Activated naive CD4-positive, alpha-beta T cell treated with anti-CD3 and anti-CD28 coated beads for 36 hours (primary cell): ENCODE measurements at regions not wholly inside any gene's neighbourhood (a gene's known extent, or its start where the extent isn't known, plus 50 kb on each side); places are given as distances from the start of the nearest gene placed in this dataset.

Experiments used
- CTCF ChIA-PET: fragments of 350-600 bp; sonication (Branson Sonifier 250); formaldehyde crosslinking; loops from one replicate; lab custom pipeline; 2021; ENCODE audit warnings: antibody characterized with exemption; lab: Charles Lee
- DNase-seq: peaks from one replicate; pipeline ENCODE4 v3.0.0-alpha.2; 2020
- H3K27ac Mint-ChIP-seq: one replicate; pipeline ENCODE4 v1.8.0; 2021; ENCODE audit warnings: mild to moderate bottlenecking, mixed read lengths
- H3K27me3 Mint-ChIP-seq: one replicate; pipeline ENCODE4 v1.8.0; 2021; ENCODE audit warnings: low read depth, mixed read lengths
- H3K36me3 Mint-ChIP-seq: one replicate; pipeline ENCODE4 v1.8.0; 2021; ENCODE audit warnings: low read depth, mixed read lengths
- H3K4me1 Mint-ChIP-seq: one replicate; pipeline ENCODE4 v1.8.0; 2021; ENCODE audit warnings: low read depth, mixed read lengths
- H3K4me3 Mint-ChIP-seq: one replicate; pipeline ENCODE4 v1.8.0; 2021; ENCODE audit warnings: mild to moderate bottlenecking, moderate library complexity, mixed read lengths
- H3K9me3 Mint-ChIP-seq: one replicate; pipeline ENCODE4 v1.8.0; 2021; ENCODE audit warnings: mixed read lengths
- intact Hi-C: fragments of 100-400 bp; cut with micrococcal nuclease; formaldehyde crosslinking; loops from one replicate; pipeline ENCODE4 v1.15.1; 2023

- no peak for DNase-seq
- intact Hi-C loops = no loop called here
- H3K36me3 Mint-ChIP-seq = no peaks in the 10 kb centered on the region
- H3K9me3 Mint-ChIP-seq = no peaks in the 10 kb centered on the region
- CTCF ChIA-PET = no interaction called here
- no peaks in the 10 kb centered on the region for H3K4me1 Mint-ChIP-seq
- H3K4me3 Mint-ChIP-seq = no peak overlapping the region
- peaks cover 6% of the 10 kb centered on the region for H3K27me3 Mint-ChIP-seq
- no peak overlapping the region for H3K27ac Mint-ChIP-seq
Measured at GRCh38 chr4:147084861-147085260, 139.2 kb upstream of the TTC29 start.

DNA sequence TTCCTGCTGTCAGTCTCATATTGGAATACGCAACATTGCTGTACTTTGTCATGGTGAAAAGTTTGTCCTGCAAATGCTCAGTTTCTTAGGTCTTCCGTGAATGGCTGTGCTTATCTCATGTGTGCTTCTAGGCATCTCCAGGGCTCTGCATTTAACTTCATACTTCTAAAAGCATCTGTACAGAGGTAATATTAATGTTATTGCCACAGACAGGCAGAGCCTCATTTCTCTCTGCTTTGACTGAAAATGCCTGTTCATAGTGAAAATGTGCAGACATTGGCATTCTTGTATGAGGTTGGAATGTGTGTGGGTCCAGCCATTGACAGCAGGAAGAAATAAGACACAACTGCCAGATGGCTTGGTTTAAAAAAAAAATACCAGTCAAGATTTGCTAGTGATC lies 140.1 kb upstream of the TTC29 start:
- H3K9me3 Mint-ChIP-seq = no peaks in the 10 kb centered on the region
- DNase-seq = no peak
- no peaks in the 10 kb centered on the region for H3K36me3 Mint-ChIP-seq
- peaks cover 10% of the 10 kb centered on the region for H3K27me3 Mint-ChIP-seq
- CTCF ChIA-PET = no interaction called here
- no peak overlapping the region for H3K27ac Mint-ChIP-seq
- intact Hi-C loops = no loop called here
- H3K4me1 Mint-ChIP-seq = no peaks in the 10 kb centered on the region
- H3K4me3 Mint-ChIP-seq = no peak overlapping the region

DNA sequence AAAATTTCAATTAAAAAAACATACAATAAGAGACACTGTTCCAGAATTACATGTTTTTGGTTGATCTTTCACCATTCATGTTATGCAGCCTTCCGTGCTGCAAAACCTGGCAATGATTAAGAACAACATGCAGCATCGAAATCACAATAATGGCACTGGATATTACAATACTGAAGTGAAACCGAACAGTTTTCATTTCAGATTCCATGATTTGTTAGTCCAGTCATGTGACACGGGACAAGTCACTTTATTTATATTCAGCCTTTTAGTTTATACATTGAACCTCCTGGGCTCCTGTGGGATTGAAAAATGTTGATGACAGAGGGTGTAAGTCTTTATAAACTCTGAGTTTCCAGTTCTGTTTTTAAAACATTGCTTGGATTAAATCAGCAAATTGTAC lies 142.5 kb upstream of the TTC29 start:
- no peak for DNase-seq
- Mint-ChIP-seq H3K9me3 (no peaks in the 10 kb centered on the region), H3K4me3 (no peak overlapping the region), H3K27ac (no peak overlapping the region), H3K27me3 (peaks cover 10% of the 10 kb centered on the region), H3K4me1 (no peaks in the 10 kb centered on the region), H3K36me3 (no peaks in the 10 kb centered on the region)
- intact Hi-C loops = no loop called here
- CTCF ChIA-PET = no interaction called here

DNA sequence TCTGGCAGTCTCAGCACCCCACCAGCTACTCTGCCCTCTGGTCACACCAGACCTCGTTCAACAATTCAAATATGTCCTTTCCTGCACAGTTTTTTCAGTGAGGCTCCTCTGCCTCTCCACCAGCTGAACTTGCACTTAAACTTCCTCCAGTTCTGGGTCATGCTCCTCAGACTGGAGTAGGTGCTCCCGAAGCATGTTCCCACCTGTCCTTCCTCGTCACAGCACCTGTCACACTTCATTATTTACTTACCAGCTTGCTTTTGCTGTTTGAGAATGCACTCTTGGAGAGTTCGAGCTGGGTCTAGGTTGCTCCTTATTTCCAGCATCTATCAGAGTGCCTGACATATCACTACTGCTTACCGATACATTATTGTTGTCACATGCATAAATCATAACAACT lies 144.8 kb upstream of the TTC29 start:
- Mint-ChIP-seq H3K4me3 (no peak overlapping the region), H3K4me1 (no peaks in the 10 kb centered on the region), H3K27me3 (peaks cover 10% of the 10 kb centered on the region), H3K36me3 (no peaks in the 10 kb centered on the region), H3K9me3 (no peaks in the 10 kb centered on the region), H3K27ac (no peak overlapping the region)
- intact Hi-C loops = no loop called here
- no peak for DNase-seq
- CTCF ChIA-PET = interaction anchor here (0.6 to 1.9 kb wide), 2 partner anchors 71 to 930 kb away, joined by 3 to 9 read pairs; no protein-coding TSS in a partner anchor

GRCh38 chr4:147093206-147093605 lies 147.5 kb upstream of the TTC29 start:
- intact Hi-C loops = no loop called here
- H3K36me3 Mint-ChIP-seq = no peaks in the 10 kb centered on the region
- no peak overlapping the region for H3K27ac Mint-ChIP-seq
- H3K4me3 Mint-ChIP-seq = no peak overlapping the region
- no peaks in the 10 kb centered on the region for H3K4me1 Mint-ChIP-seq
- CTCF ChIA-PET = no interaction called here
- no peak for DNase-seq
- peaks cover 9% of the 10 kb centered on the region for H3K27me3 Mint-ChIP-seq
- H3K9me3 Mint-ChIP-seq = no peaks in the 10 kb centered on the region

DNA sequence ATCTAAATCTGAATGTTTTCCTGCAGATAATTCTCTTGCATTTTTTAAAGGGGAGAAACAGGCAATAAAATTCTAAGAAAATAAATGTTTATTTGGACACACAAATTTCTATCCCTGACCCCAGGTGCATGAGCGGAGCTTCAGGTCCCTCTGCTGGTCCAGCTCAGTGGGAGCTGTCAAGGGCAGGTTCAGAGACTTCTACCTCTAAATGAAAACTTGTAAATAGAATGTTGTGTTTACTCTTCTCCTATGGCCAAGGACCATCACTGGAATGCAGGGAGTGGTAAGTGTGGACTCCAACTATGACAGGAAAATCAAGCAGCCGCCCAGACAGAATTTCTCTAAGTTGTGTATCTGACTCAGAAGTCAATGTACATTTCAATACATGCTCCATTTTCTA lies 148.6 kb upstream of the TTC29 start:
- peak; percentile 7 for DNase-seq
- no peaks in the 10 kb centered on the region for H3K9me3 Mint-ChIP-seq
- H3K27me3 Mint-ChIP-seq = peaks cover 6% of the 10 kb centered on the region
- no peak overlapping the region for H3K4me3 Mint-ChIP-seq
- CTCF ChIA-PET = interaction anchor here (0.9 kb wide), 1 partner anchor 75 kb away, joined by 3 read pairs; no protein-coding TSS in a partner anchor
- intact Hi-C loops = no loop called here
- no peaks in the 10 kb centered on the region for H3K36me3 Mint-ChIP-seq
- no peaks in the 10 kb centered on the region for H3K4me1 Mint-ChIP-seq
- H3K27ac Mint-ChIP-seq = no peak overlapping the region

GRCh38 chr4:147096667-147097604 lies 151.3 kb upstream of the TTC29 start:
- Mint-ChIP-seq H3K4me3 (no peak overlapping the region), H3K27ac (no peak overlapping the region), H3K36me3 (no peaks in the 10 kb centered on the region), H3K9me3 (no peaks in the 10 kb centered on the region), H3K27me3 (peaks cover 8% of the 10 kb centered on the region), H3K4me1 (no peaks in the 10 kb centered on the region)
- intact Hi-C loops = loop anchor here (1.0 to 5.0 kb wide), 7 partner anchors 40 to 1140 kb away; partner anchors contain the start of gene TTC29
- CTCF ChIA-PET = interaction anchor here (0.6 to 5.7 kb wide), 34 partner anchors 10 to 1552 kb away, joined by 3 to 98 read pairs (median 4); no protein-coding TSS in a partner anchor
- no peak for DNase-seq

DNA sequence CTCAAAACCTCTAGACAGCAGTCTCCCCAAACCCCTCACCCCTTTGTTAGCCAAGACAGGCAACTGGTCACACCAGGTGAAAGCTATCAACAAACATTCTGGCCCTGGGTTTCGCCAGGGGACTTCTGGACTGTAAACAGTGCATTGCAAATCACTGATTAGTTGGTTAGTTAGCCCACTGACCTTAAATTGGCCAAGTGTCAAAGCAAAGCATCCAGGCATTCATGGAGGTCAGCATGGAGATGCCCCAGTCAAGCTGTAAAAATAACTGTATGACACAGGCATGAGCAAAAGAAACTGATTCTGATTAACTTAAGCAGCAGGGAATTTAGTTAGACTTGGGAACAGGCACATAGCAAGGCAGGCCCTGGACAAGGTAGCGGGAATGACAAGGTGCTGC lies 156.0 kb upstream of the TTC29 start:
- CTCF ChIA-PET = interaction anchor here (5.7 kb wide), 1 partner anchor 83 kb away, joined by 98 read pairs; no protein-coding TSS in a partner anchor
- DNase-seq = no peak
- no peaks in the 10 kb centered on the region for H3K9me3 Mint-ChIP-seq
- H3K27me3 Mint-ChIP-seq = peaks cover 8% of the 10 kb centered on the region
- no peaks in the 10 kb centered on the region for H3K36me3 Mint-ChIP-seq
- no peaks in the 10 kb centered on the region for H3K4me1 Mint-ChIP-seq
- H3K27ac Mint-ChIP-seq = no peak overlapping the region
- intact Hi-C loops = no loop called here
- no peak overlapping the region for H3K4me3 Mint-ChIP-seq

GRCh38 chr4:147102596-147102995 lies 156.9 kb upstream of the TTC29 start:
- Mint-ChIP-seq H3K36me3 (no peaks in the 10 kb centered on the region), H3K4me3 (no peak overlapping the region), H3K27ac (no peak overlapping the region), H3K9me3 (no peaks in the 10 kb centered on the region), H3K27me3 (peaks cover 8% of the 10 kb centered on the region), H3K4me1 (no peaks in the 10 kb centered on the region)
- no peak for DNase-seq
- CTCF ChIA-PET = no interaction called here
- intact Hi-C loops = no loop called here

DNA sequence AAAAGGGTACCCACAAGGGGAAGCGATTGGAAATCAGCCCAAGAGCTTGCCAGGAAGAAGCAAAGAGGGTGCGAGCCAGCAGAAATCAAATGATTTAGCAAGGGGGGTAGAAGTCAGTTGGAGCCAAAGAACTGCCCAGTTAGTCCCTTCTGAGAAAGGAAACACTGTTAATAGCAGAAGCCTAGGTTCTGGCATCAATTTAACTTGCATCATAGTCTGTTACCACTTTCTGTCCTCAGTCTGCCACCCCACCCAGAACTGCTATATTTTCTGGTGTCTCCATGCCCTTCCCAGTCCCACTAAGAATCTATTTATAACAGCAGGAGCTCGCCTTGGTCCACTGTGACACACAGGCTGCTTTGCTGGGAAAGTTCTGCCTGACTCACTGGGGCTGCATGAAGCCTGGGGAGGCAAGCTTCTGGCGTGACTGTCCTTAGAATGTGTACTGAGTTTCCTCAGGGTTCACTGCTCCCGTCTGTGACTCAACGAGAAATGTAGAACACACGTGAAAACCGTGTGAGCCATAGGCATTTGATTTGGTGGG lies 157.8 kb upstream of the TTC29 start:
- Mint-ChIP-seq H3K9me3 (no peaks in the 10 kb centered on the region), H3K27me3 (peaks cover 8% of the 10 kb centered on the region), H3K27ac (no peak overlapping the region), H3K4me3 (no peak overlapping the region), H3K36me3 (no peaks in the 10 kb centered on the region), H3K4me1 (no peaks in the 10 kb centered on the region)
- intact Hi-C loops = no loop called here
- no peak for DNase-seq
- CTCF ChIA-PET = interaction anchor here (0.6 kb wide), 1 partner anchor 16 kb away, joined by 5 read pairs; no protein-coding TSS in a partner anchor

DNA sequence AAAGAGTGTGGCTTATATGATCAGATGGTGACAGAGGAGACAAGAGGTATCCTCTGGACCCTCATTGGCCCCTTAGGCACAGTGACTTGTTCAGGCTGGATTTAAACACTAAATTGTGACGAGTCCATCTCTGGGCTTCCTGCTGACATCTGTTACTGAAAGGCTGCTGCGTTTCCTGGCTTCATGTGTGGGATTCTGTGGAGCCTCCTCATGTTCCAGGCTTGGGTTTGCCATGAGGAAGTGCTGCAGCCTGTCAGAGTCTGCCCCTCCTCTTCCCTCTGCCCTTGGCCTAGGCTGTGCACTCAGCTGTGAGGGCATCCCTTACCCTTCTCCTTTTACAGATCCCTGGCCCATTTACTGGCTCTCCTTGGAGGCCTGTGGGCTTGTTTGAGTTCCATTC lies 159.1 kb upstream of the TTC29 start:
- H3K4me1 Mint-ChIP-seq = no peaks in the 10 kb centered on the region
- CTCF ChIA-PET = no interaction called here
- H3K36me3 Mint-ChIP-seq = no peaks in the 10 kb centered on the region
- no peak for DNase-seq
- H3K9me3 Mint-ChIP-seq = no peaks in the 10 kb centered on the region
- intact Hi-C loops = no loop called here
- H3K4me3 Mint-ChIP-seq = no peak overlapping the region
- H3K27me3 Mint-ChIP-seq = peaks cover 5% of the 10 kb centered on the region
- no peak overlapping the region for H3K27ac Mint-ChIP-seq

- H3K27me3 Mint-ChIP-seq = peaks cover 2% of the 10 kb centered on the region
- H3K36me3 Mint-ChIP-seq = no peaks in the 10 kb centered on the region
- no peak overlapping the region for H3K4me3 Mint-ChIP-seq
- no peaks in the 10 kb centered on the region for H3K9me3 Mint-ChIP-seq
- DNase-seq = no peak
- no peak overlapping the region for H3K27ac Mint-ChIP-seq
- intact Hi-C loops = no loop called here
- CTCF ChIA-PET = interaction anchor here (1.7 kb wide), 1 partner anchor 11 kb away, joined by 6 read pairs; no protein-coding TSS in a partner anchor
- H3K4me1 Mint-ChIP-seq = no peaks in the 10 kb centered on the region
Measured at GRCh38 chr4:147108409-147108808, 162.7 kb upstream of the TTC29 start.
